Activated B cell treated with CpG ODN at 0.5 μM for 24 hours (primary cell): ENCODE measurements at regions not wholly inside any gene's neighbourhood (a gene's known extent, or its start where the extent isn't known, plus 50 kb on each side); places are given as distances from the start of the nearest gene placed in this dataset.

Experiments used
- ATAC-seq: fragments of 200-7000 bp; cut with Tn5 transposase; one replicate; pipeline ENCODE4 v1.10.0; 2021; ENCODE audit warnings: low read depth, mild to moderate bottlenecking, moderate library complexity
- CTCF ChIA-PET: fragments of 350-600 bp; sonication (Branson Sonifier 250); formaldehyde crosslinking; loops from one replicate; lab custom pipeline; 2021; ENCODE audit warnings: antibody characterized with exemption; lab: Charles Lee
- POLR2A ChIA-PET: fragments of 350-600 bp; sonication (Branson Sonifier 250); formaldehyde crosslinking; loops from one replicate; lab custom pipeline; 2021; ENCODE audit warnings: antibody characterized with exemption; lab: Charles Lee
- DNase-seq: peaks from one replicate; pipeline ENCODE4 v3.0.0; 2022
- H3K27ac Mint-ChIP-seq: one replicate; pipeline ENCODE4 v1.8.0; 2020; ENCODE audit warnings: mixed read lengths
- H3K27me3 Mint-ChIP-seq: one replicate; pipeline ENCODE4 v1.8.0; 2021; ENCODE audit warnings: mixed read lengths
- H3K36me3 Mint-ChIP-seq: one replicate; pipeline ENCODE4 v1.8.0; 2021; ENCODE audit warnings: low read depth, mixed read lengths
- H3K4me1 Mint-ChIP-seq: one replicate; pipeline ENCODE4 v1.8.0; 2021; ENCODE audit warnings: mixed read lengths
- H3K4me3 Mint-ChIP-seq: one replicate; pipeline ENCODE4 v1.8.0; 2020; ENCODE audit warnings: mild to moderate bottlenecking, mixed read lengths
- H3K9me3 Mint-ChIP-seq: one replicate; pipeline ENCODE4 v1.8.0; 2020; ENCODE audit warnings: mixed read lengths
- intact Hi-C: fragments of 100-400 bp; cut with micrococcal nuclease; formaldehyde crosslinking; loops from one replicate; pipeline ENCODE4 v1.15.1; 2024
- TF ChIP-seq, protein P1 (sequence below): fragments of 200-600 bp; IDR thresholded peaks from one replicate; pipeline ENCODE4 v1.8.0; 2022; ENCODE audit warnings: antibody characterized with exemption, mild to moderate bottlenecking

GRCh38 chr2:18645315-18645714, 55.9 kb upstream of the NT5C1B start:
- H3K4me1 Mint-ChIP-seq: no peaks in the 10 kb centered on the region
- CTCF ChIA-PET: no interaction called here
- H3K27ac Mint-ChIP-seq: no peak overlapping the region
- POLR2A ChIA-PET: no interaction called here
- ATAC-seq: no peak
- no peak overlapping the region for H3K4me3 Mint-ChIP-seq
- H3K27me3 Mint-ChIP-seq: no peaks in the 10 kb centered on the region
- DNase-seq: no peak
- peaks cover 5% of the 10 kb centered on the region for H3K9me3 Mint-ChIP-seq
- H3K36me3 Mint-ChIP-seq: peaks cover 10% of the 10 kb centered on the region
- intact Hi-C loops: no loop called here
- TF ChIP-seq, protein P1, sequence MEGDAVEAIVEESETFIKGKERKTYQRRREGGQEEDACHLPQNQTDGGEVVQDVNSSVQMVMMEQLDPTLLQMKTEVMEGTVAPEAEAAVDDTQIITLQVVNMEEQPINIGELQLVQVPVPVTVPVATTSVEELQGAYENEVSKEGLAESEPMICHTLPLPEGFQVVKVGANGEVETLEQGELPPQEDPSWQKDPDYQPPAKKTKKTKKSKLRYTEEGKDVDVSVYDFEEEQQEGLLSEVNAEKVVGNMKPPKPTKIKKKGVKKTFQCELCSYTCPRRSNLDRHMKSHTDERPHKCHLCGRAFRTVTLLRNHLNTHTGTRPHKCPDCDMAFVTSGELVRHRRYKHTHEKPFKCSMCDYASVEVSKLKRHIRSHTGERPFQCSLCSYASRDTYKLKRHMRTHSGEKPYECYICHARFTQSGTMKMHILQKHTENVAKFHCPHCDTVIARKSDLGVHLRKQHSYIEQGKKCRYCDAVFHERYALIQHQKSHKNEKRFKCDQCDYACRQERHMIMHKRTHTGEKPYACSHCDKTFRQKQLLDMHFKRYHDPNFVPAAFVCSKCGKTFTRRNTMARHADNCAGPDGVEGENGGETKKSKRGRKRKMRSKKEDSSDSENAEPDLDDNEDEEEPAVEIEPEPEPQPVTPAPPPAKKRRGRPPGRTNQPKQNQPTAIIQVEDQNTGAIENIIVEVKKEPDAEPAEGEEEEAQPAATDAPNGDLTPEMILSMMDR: no peak

GRCh38 chr2:18644115-18644462, 54.7 kb upstream of the NT5C1B start:
- H3K4me3 Mint-ChIP-seq: no peak overlapping the region
- ChIA-PET POLR2A (no interaction called here), CTCF (no interaction called here)
- no peak overlapping the region for H3K27ac Mint-ChIP-seq
- DNase-seq (no peak), ATAC-seq (no peak)
- H3K9me3 Mint-ChIP-seq: peaks cover 5% of the 10 kb centered on the region
- intact Hi-C loops: no loop called here
- H3K4me1 Mint-ChIP-seq: no peaks in the 10 kb centered on the region
- TF ChIP-seq, protein P1: no peak
- H3K36me3 Mint-ChIP-seq: peaks cover 10% of the 10 kb centered on the region
- H3K27me3 Mint-ChIP-seq: no peaks in the 10 kb centered on the region

DNA sequence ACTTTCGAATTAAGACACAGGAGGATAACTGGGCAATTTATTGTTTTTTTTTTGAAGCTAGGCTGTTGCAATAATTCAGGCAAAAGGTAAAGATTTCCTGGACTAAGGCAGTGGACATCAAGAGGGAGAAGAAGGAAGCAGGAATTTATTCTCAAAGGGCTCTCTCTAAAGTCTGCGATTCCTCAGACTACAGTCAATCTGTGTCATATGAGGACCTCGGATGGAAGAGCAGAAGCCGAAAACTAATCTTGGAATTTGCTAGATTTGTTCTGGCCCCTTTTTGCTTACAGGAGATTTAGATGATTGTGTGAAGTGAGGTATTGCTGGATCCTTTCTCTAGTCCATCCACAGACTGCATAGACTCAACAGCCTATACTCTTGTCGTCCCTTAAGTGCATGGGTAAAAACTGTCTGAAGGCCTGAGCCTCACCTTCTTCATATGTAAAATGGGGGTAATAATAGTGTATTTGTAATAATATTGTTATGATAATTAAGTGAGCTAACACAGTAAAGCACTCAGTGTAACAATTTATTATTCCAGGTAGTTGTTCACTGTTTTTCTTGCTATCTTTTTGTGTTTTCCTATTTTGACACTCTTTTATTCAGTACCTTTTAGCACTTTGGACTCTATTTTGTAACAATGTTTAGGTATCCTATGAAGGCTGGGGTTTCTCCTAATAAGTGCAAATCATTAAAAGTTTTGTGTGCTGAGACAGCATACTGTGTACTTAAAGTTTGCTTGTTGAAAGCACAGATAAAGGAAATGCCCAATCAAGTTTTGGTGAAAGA, 54.2 kb upstream of the NT5C1B start:
- ATAC-seq (no peak), DNase-seq (no peak)
- no peaks in the 10 kb centered on the region for H3K27me3 Mint-ChIP-seq
- no peak overlapping the region for H3K27ac Mint-ChIP-seq
- H3K4me3 Mint-ChIP-seq: no peak overlapping the region
- CTCF ChIA-PET: no interaction called here
- intact Hi-C loops: no loop called here
- POLR2A ChIA-PET: no interaction called here
- H3K36me3 Mint-ChIP-seq: peaks cover 10% of the 10 kb centered on the region
- H3K4me1 Mint-ChIP-seq: no peaks in the 10 kb centered on the region
- peaks cover 5% of the 10 kb centered on the region for H3K9me3 Mint-ChIP-seq
- TF ChIP-seq, protein P1: no peak

DNA sequence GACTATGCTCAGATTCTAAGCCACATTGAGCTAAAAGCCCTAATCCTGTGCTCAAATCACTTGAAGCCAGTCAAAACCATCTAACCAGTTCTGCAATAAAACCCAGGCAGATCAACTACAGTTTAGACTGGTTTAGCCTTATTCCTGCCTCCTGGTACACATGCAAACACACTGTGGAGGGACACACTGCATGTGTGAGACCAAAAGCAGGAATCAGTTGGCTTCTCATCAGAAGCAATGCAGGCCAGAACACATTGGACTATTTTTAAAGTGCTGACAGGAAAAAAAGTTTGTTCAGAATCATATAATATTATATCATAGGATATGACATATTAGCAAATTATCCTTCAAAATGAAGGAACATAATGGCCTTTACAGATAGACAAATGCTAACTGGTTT, 52.5 kb upstream of the NT5C1B start:
- ChIA-PET CTCF (no interaction called here), POLR2A (no interaction called here)
- Mint-ChIP-seq H3K4me1 (no peaks in the 10 kb centered on the region), H3K9me3 (peaks cover 10% of the 10 kb centered on the region), H3K27me3 (no peaks in the 10 kb centered on the region), H3K4me3 (no peak overlapping the region), H3K27ac (no peak overlapping the region), H3K36me3 (peaks cover 16% of the 10 kb centered on the region)
- DNase-seq: no peak
- intact Hi-C loops: no loop called here
- no peak for ATAC-seq
- TF ChIP-seq, protein P1: no peak

- peaks cover 14% of the 10 kb centered on the region for H3K9me3 Mint-ChIP-seq
- no peaks in the 10 kb centered on the region for H3K4me1 Mint-ChIP-seq
- no peak for ATAC-seq
- TF ChIP-seq, protein P1: no peak
- no peaks in the 10 kb centered on the region for H3K27me3 Mint-ChIP-seq
- H3K4me3 Mint-ChIP-seq: no peak overlapping the region
- H3K36me3 Mint-ChIP-seq: peaks cover 22% of the 10 kb centered on the region
- POLR2A ChIA-PET: no interaction called here
- H3K27ac Mint-ChIP-seq: no peak overlapping the region
- CTCF ChIA-PET: no interaction called here
- intact Hi-C loops: no loop called here
- no peak for DNase-seq
Measured at GRCh38 chr2:18639756-18640453, 50.5 kb upstream of the NT5C1B start.
